Naive thymus-derived CD4-positive, alpha-beta T cell (primary cell): ENCODE measurements at regions not wholly inside any gene's neighbourhood (a gene's known extent, or its start where the extent isn't known, plus 50 kb on each side); places are given as distances from the start of the nearest gene placed in this dataset.

Source experiments
- ATAC-seq: fragments of 150-1000 bp; cut with Tn5 transposase; 2 replicates; pipeline ENCODE4 v1.10.0; 2021; ENCODE audit warnings: mild to moderate bottlenecking, moderate library complexity
- CTCF ChIA-PET: fragments of 350-600 bp; sonication (Branson Sonifier 250); formaldehyde crosslinking; loops from one replicate; lab custom pipeline; 2021; ENCODE audit warnings: antibody characterized with exemption; lab: Charles Lee
- POLR2A ChIA-PET: fragments of 350-600 bp; sonication (Branson Sonifier 250); formaldehyde crosslinking; loops from one replicate; lab custom pipeline; 2021; ENCODE audit warnings: antibody characterized with exemption, inconsistent platforms; lab: Charles Lee
- DNase-seq, 9 donors: peaks; one replicate each; pipeline versions ENCODE4 v3.0.0 to v3.0.0-alpha.2; 2020 to 2022; ENCODE audit warnings: mixed read lengths in 1 of 9
- H3K27ac ChIP-seq: one replicate; pipeline ENCODE4 v1.7.0; 2013; ENCODE audit warnings: mild to moderate bottlenecking, low read depth, low read length, moderate library complexity
- H3K27me3 ChIP-seq, 2 donors: one replicate each; pipeline ENCODE4 v1.7.0; 2013; ENCODE audit warnings: low read length in 2 of 2, mild to moderate bottlenecking in 2 of 2, moderate library complexity in 2 of 2; ENCODE audit not compliant: control insufficient read depth in 2 of 2, insufficient read depth in 2 of 2
- H3K36me3 ChIP-seq, 3 experiments: 1 replicate in 2 of 3; 2 replicates in 1 of 3; pipeline ENCODE4 v1.7.0; 2013; ENCODE audit warnings: low read length in 3 of 3, mild to moderate bottlenecking in 3 of 3, moderate library complexity in 1 of 3; ENCODE audit not compliant: insufficient read depth in 3 of 3, control insufficient read depth in 2 of 3
- H3K4me1 ChIP-seq, 2 donors: one replicate each; pipeline ENCODE4 v1.7.0; 2013; ENCODE audit warnings: low read length in 2 of 2, mild to moderate bottlenecking in 2 of 2, moderate library complexity in 1 of 2; ENCODE audit not compliant: control insufficient read depth in 2 of 2, insufficient read depth in 2 of 2
- H3K4me3 ChIP-seq: 2 replicates; pipeline ENCODE4 v1.7.0; 2013; ENCODE audit warnings: mild to moderate bottlenecking, low read length
- H3K9me3 ChIP-seq, 3 experiments: 1 replicate in 2 of 3; 2 replicates in 1 of 3; pipeline ENCODE4 v1.7.0; 2013; ENCODE audit warnings: low read length in 3 of 3; ENCODE audit not compliant: control insufficient read depth in 2 of 3
- H3K27ac Mint-ChIP-seq, 9 donors: one replicate each; pipeline ENCODE4 v1.8.0; 2020 to 2022; ENCODE audit warnings: mixed read lengths in 9 of 9, mild to moderate bottlenecking in 8 of 9, moderate library complexity in 5 of 9, inconsistent platforms in 2 of 9
- H3K27me3 Mint-ChIP-seq, 5 donors: one replicate each; pipeline ENCODE4 v1.8.0; 2021 to 2022; ENCODE audit warnings: mixed read lengths in 5 of 5, mild to moderate bottlenecking in 1 of 5
- H3K36me3 Mint-ChIP-seq, 5 donors: one replicate each; pipeline ENCODE4 v1.8.0; 2020 to 2022; ENCODE audit warnings: mixed read lengths in 5 of 5, mild to moderate bottlenecking in 3 of 5, inconsistent platforms in 1 of 5
- H3K4me1 Mint-ChIP-seq, 7 donors: one replicate each; pipeline ENCODE4 v1.8.0; 2020 to 2022; ENCODE audit warnings: mixed read lengths in 7 of 7, mild to moderate bottlenecking in 3 of 7, inconsistent platforms in 1 of 7
- H3K4me3 Mint-ChIP-seq, 10 donors: one replicate each; pipeline ENCODE4 v1.8.0; 2020 to 2022; ENCODE audit warnings: mild to moderate bottlenecking in 10 of 10, mixed read lengths in 10 of 10, moderate library complexity in 6 of 10, inconsistent platforms in 2 of 10
- H3K9me3 Mint-ChIP-seq, 11 donors: one replicate each; pipeline ENCODE4 v1.8.0; 2020 to 2022; ENCODE audit warnings: mixed read lengths in 11 of 11, mild to moderate bottlenecking in 4 of 11, inconsistent platforms in 1 of 11, moderate library complexity in 1 of 11
- intact Hi-C, 2 donors: fragments of 100-400 bp; cut with micrococcal nuclease; formaldehyde crosslinking; loops; one replicate each; pipeline ENCODE4 v1.15.1; 2023

DNA sequence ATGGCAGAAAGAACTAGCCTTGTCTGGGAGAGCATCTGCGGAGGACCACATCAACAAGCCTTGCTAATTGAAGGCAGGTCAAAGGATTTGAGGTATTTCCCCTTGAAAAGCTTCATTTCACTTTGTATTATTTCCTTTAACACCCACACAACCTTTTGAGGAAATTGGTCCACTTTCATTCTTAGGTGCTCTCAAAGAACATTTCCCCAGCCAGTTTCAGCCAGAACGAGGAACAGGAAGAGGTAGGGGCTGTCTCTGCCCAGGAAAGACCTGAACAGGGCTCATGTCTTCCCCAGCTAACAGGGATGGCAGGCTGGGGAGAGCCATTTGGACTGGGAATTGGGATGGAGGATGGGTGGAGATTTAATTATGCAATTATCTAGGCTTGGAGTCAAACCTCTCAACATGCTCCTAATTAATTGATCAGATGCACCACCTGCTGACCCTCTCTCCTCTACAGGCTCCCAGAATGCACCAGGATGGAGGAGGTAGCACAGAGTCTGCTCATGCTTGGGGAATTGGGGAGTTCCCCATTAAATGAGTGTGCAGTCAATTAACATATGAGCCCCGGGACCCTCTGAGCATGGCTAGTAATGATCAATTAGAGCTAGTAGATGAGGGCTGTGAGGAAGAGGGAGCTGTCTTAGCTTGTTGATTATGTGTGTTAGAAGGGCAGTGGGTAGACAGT lies 84.6 kb downstream of the GP2 start:
- Mint-ChIP-seq H3K9me3 (peaks cover 0 to 11% (median 4%) of the 10 kb centered on the region in 11 donors), H3K4me3 (no peak overlapping the region), H3K36me3 (peaks cover 0 to 3% (median 0%) of the 10 kb centered on the region in 5 donors), H3K27ac (no peak overlapping the region), H3K4me1 (no peaks in the 10 kb centered on the region), H3K27me3 (peaks cover 0 to 27% (median 19%) of the 10 kb centered on the region in 5 donors)
- H3K9me3 ChIP-seq, result no peaks in the 10 kb centered on the region
- no peaks in the 10 kb centered on the region for H3K4me1 ChIP-seq
- H3K27ac ChIP-seq, result no peak overlapping the region
- H3K36me3 ChIP-seq, result no peaks in the 10 kb centered on the region
- intact Hi-C loops, result no loop called here
- ChIA-PET POLR2A (no interaction called here), CTCF (no interaction called here)
- no peak for DNase-seq
- no peak overlapping the region for H3K4me3 ChIP-seq
- ATAC-seq, result no peak
- H3K27me3 ChIP-seq, result no peaks in the 10 kb centered on the region

DNA sequence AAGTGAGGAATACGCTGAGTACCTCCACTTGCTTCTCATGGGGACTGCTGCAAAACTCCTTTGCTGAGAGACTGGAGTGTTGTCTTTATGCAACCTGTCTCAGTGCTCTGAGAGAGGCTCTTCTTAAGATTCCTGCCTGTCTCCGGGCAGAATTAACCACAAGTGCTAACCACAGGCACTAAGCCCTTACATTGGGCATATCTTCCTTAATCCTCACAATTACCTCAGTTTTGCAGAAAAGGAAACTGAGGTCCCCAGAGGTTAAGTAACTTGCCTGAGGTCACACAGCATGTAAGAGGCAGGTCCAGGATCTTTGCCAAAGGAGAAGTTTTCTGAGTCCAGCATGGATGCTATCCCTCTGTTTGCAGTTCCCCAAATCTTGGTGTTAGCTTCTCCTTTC lies 86.0 kb downstream of the GP2 start:
- no peak overlapping the region for H3K4me3 Mint-ChIP-seq
- Histone ChIP-seq H3K27me3 (no peaks in the 10 kb centered on the region), H3K4me1 (no peaks in the 10 kb centered on the region), H3K27ac (no peak overlapping the region), H3K4me3 (no peak overlapping the region), H3K36me3 (no peaks in the 10 kb centered on the region), H3K9me3 (no peaks in the 10 kb centered on the region)
- DNase-seq (no peak), ATAC-seq (no peak)
- CTCF ChIA-PET, result no interaction called here
- peaks cover 0 to 3% (median 0%) of the 10 kb centered on the region in 5 donors for H3K36me3 Mint-ChIP-seq
- POLR2A ChIA-PET, result no interaction called here
- H3K9me3 Mint-ChIP-seq, result peaks cover 0 to 11% (median 4%) of the 10 kb centered on the region in 11 donors
- H3K27me3 Mint-ChIP-seq, result peaks cover 2 to 27% (median 19%) of the 10 kb centered on the region in 5 donors
- no peak overlapping the region for H3K27ac Mint-ChIP-seq
- intact Hi-C loops, result no loop called here
- H3K4me1 Mint-ChIP-seq, result no peaks in the 10 kb centered on the region

DNA sequence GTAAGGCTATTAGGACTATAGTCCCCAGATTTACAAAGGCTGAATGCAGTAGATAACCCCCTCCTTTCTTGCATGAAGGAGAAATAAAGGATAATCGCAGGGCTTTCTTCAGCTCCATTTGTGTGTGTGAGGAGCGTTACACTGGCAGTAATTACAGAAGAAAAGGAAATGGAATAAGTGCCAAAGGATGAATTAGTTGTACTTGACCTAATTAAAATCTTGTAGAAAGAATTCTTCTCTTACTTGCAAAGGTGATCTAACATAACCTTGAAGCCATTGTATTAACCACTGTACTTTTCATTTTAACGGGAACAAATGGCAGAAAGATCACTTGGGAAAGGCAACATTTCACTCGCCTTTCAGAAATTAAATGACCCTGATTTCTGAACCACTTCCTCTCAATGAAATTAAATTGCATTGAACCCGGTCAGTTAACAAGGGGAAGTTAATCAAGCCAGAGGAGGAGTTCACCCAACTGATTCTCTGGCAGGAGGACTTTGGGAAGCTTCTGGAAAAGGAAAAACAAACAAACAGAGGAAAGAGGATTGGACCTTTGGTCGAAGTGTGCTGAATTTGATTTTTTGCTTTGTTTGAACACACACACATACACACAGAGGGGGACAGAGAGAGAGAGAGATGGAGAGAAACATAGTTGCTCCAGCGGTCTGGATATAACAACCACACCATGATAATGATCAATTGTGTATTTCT lies 90.6 kb downstream of the GP2 start:
- H3K9me3 ChIP-seq, result no peaks in the 10 kb centered on the region
- no peak overlapping the region for H3K4me3 ChIP-seq
- no peak overlapping the region for H3K27ac ChIP-seq
- intact Hi-C loops, result no loop called here
- no peaks in the 10 kb centered on the region for H3K36me3 ChIP-seq
- Mint-ChIP-seq H3K27me3 (peaks cover 2 to 29% (median 19%) of the 10 kb centered on the region in 5 donors), H3K9me3 (peaks cover 0 to 6% (median 0%) of the 10 kb centered on the region in 11 donors), H3K27ac (no peak overlapping the region), H3K36me3 (no peaks in the 10 kb centered on the region), H3K4me3 (no peak overlapping the region), H3K4me1 (no peaks in the 10 kb centered on the region)
- H3K4me1 ChIP-seq, result no peaks in the 10 kb centered on the region
- H3K27me3 ChIP-seq, result no peaks in the 10 kb centered on the region
- CTCF ChIA-PET, result no interaction called here
- no peak for ATAC-seq
- POLR2A ChIA-PET, result no interaction called here
- no peak for DNase-seq

DNA sequence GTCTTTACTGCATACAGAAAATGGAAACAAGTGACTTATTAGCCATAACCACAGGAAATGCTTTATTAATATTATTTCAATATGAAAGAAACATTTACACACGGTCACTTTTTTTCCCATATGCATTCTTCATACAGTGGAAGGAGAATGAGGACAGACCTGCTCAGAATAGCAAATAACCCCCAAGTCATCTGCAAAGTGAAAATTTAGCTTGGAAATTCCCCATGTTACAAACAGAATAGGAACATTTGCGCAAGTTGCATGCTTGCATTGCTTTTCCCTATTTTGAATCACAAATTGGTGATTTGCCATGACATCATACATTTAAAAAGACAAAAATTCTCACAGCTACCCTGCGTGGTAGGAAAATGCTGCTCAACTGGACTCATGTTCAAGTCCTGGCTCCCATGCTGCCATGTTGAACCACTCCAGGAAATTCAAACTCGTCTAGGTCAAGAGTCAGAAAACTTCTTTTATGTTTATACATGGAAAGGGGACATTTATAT lies 102.0 kb downstream of the GP2 start:
- Histone ChIP-seq H3K4me1 (no peaks in the 10 kb centered on the region), H3K4me3 (no peak overlapping the region), H3K9me3 (no peaks in the 10 kb centered on the region), H3K27me3 (no peaks in the 10 kb centered on the region), H3K36me3 (no peaks in the 10 kb centered on the region), H3K27ac (no peak overlapping the region)
- H3K27me3 Mint-ChIP-seq, result peaks cover 0 to 22% (median 18%) of the 10 kb centered on the region in 5 donors
- H3K4me1 Mint-ChIP-seq, result no peaks in the 10 kb centered on the region
- H3K9me3 Mint-ChIP-seq, result peaks cover 0 to 16% (median 3%) of the 10 kb centered on the region in 11 donors
- intact Hi-C loops, result no loop called here
- CTCF ChIA-PET, result no interaction called here
- ATAC-seq, result no peak
- no peak for DNase-seq
- POLR2A ChIA-PET, result no interaction called here
- no peaks in the 10 kb centered on the region for H3K36me3 Mint-ChIP-seq
- no peak overlapping the region for H3K27ac Mint-ChIP-seq
- no peak overlapping the region for H3K4me3 Mint-ChIP-seq

DNA sequence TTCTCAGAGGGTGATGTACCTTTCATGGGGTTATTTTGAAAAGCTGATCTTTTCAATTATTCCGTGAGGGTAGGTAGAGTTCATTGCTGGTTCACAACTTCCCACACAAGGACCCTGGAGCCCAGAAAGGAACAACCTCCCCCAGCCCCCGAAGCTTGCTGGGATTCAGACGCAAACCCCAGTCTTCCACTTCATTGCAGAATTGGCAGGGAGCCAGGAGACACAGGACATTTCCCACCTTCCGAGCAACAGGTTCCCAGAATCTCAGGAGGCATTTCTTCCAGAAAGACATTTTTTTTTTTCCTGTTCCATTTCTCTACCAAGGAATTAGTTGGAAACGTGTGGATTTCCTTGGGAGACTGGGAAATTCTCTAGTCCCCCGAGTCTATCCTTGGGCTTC lies 106.1 kb downstream of the GP2 start:
- no peak overlapping the region for H3K4me3 Mint-ChIP-seq
- DNase-seq (no peak), ATAC-seq (no peak)
- Histone ChIP-seq H3K27ac (no peak overlapping the region), H3K27me3 (no peaks in the 10 kb centered on the region), H3K4me1 (no peaks in the 10 kb centered on the region), H3K36me3 (no peaks in the 10 kb centered on the region), H3K9me3 (no peaks in the 10 kb centered on the region), H3K4me3 (no peak overlapping the region)
- POLR2A ChIA-PET, result no interaction called here
- H3K27ac Mint-ChIP-seq, result no peak overlapping the region
- H3K9me3 Mint-ChIP-seq, result peaks cover 0 to 10% (median 3%) of the 10 kb centered on the region in 11 donors
- intact Hi-C loops, result no loop called here
- peaks cover 0 to 30% (median 15%) of the 10 kb centered on the region in 5 donors for H3K27me3 Mint-ChIP-seq
- no peaks in the 10 kb centered on the region for H3K36me3 Mint-ChIP-seq
- H3K4me1 Mint-ChIP-seq, result no peaks in the 10 kb centered on the region
- CTCF ChIA-PET, result no interaction called here

DNA sequence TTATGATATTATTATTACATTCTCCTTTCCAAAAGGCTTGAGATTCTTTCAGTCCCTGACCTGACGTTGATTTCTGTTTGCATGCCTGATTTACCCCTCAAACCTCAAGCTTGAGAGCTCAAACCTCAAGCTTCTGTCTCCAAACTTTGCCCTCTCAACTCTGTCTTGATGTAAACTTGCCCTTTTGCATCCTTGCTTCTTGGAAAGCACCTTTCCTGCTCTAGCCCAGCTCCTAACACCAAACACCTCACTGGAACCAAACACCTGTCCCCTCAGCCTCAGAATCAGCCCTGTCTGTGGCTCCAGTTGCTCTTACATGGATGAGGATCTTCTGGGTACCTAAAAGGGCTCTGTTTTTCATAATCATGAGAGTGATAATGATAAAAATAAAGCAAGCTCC lies 109.2 kb downstream of the GP2 start:
- intact Hi-C loops, result no loop called here
- no peaks in the 10 kb centered on the region for H3K4me1 ChIP-seq

More for the DNA sequence above, 109.2 kb downstream of the GP2 start:
- Histone ChIP-seq H3K9me3 (no peaks in the 10 kb centered on the region), H3K36me3 (no peaks in the 10 kb centered on the region), H3K27me3 (no peaks in the 10 kb centered on the region), H3K27ac (no peak overlapping the region), H3K4me3 (no peak overlapping the region)
- no peak for ATAC-seq
- Mint-ChIP-seq H3K27ac (no peak overlapping the region), H3K36me3 (peaks cover 0 to 4% (median 0%) of the 10 kb centered on the region in 5 donors), H3K4me1 (no peaks in the 10 kb centered on the region), H3K4me3 (no peak overlapping the region), H3K9me3 (peaks cover 3 to 13% (median 9%) of the 10 kb centered on the region in 11 donors), H3K27me3 (peaks cover 0 to 34% (median 10%) of the 10 kb centered on the region in 5 donors)
- CTCF ChIA-PET, result no interaction called here
- POLR2A ChIA-PET, result no interaction called here
- no peak for DNase-seq
